Spleen (tissue), 7 donors: ENCODE measurements at regions not wholly inside any gene's neighbourhood (a gene's known extent, or its start where the extent isn't known, plus 50 kb on each side); places are given as distances from the start of the nearest gene placed in this dataset.

Experiments
- CTCF ChIP-seq, 11 experiments: fragments of 200-600 bp in 7 of 11; fragments of 450-650 bp in 4 of 11; sonication (generic) in 4 of 11; IDR thresholded peaks in 8 of 11; conservative IDR thresholded peaks in 3 of 11; 1 replicate in 7 of 11; 2 replicates in 4 of 11; pipeline versions ENCODE4 v1.4.0 to v1.8.0; 2016 to 2021; ENCODE audit warnings: antibody characterized with exemption in 11 of 11, inconsistent platforms in 4 of 11, mild to moderate bottlenecking in 1 of 11
- POLR2AphosphoS5 ChIP-seq, 3 donors: sonication (generic); formaldehyde crosslinking; IDR thresholded peaks; one replicate each; pipeline ENCODE4 v1.5.1; 2017; ENCODE audit warnings: antibody characterized with exemption in 3 of 3
- donor health status: DM: no; HTN: no; CAD: no; lungs with moderate emphysema.
- donor health status: DM: no; HTN: no; CAD: no.
- donor health status: DM: no; HTN: no; CAD: no.

GRCh38 chr14:100007254-100007653, 58.0 kb upstream of the EVL start:
- no peak for TF ChIP-seq CTCF (IDR thresholded peaks at IDR 0.05 in 8 of 11, conservative IDR thresholded peaks at IDR 0.05 in 3 of 11)
- TF ChIP-seq POLR2AphosphoS5 (IDR thresholded peaks at IDR 0.05), result no peak
